MV-4-11 (cell line): ENCODE measurements at regions not wholly inside any gene's neighbourhood (a gene's known extent, or its start where the extent isn't known, plus 50 kb on each side); places are given as distances from the start of the nearest gene placed in this dataset.

Source experiments
- DNase-seq: peaks from one replicate; lab custom pipeline; 2025; lab: John Stamatoyannopoulos, UW

DNA sequence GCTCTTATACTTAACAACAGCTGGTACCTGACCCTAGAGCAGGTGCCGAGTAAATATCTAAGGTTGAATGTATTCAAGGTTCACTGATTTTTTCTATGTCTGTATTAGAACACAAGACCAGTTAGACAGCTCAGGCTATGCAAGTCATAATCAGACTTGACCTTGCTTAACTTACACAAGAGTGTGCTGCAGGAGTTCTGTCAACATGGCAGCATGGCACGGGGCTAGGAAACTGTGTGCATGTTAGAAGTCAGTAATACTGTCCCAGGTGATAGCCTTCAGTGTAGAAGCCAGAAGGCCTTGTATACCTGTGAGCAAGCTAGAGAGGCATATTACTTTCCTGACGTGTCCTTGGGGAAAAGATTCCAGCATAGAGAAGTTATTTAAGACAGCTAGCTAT, 253.1 kb downstream of the FAT3 start:
- no peak for DNase-seq

DNA sequence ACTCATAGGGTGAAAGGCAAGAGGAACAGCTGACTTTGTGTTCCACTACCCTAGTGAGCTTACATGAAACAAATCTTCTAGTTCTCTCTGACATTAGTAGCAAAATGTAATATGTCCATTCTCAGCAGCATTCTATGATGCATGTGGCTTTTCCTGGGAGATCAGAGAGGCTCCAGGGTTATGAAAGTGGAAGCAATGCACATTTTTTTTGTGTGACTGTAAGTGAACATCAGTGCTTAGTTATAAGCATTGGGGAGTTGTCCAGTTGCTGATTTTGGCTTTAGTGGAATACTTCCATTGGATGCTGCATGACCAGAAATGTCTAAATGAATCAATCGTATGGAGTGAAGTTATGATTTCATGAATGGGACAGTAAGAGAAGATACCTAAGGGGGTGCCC, 255.9 kb downstream of the FAT3 start:
- DNase-seq = no peak

DNA sequence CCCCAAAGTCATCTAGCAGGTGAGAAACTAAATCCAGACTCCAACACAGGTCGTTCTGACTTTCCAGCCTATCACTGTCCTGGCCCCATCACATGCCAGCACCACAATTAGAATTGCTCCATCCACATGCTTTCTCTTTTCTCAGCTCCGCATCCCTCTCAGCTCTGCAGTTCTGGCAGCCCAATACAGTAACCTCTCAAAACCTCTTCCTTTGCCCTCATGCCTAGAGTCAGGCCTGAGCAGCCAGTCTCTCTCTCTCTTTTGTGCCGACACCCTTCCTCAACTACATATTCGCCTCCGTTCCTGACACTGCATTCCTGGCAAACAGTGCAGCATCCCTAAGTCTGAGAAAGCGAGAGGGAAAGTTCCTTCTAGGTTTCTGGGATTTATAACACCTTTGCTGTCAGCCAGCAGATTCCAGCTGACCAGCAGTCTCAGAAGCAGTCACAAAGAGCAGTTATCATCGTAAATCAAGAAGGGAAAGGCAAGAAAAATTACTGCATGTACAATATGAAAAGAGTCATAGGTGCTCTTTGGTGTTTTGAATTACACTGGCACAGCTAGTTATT, 258.0 kb downstream of the FAT3 start:
- DNase-seq = no peak

DNA sequence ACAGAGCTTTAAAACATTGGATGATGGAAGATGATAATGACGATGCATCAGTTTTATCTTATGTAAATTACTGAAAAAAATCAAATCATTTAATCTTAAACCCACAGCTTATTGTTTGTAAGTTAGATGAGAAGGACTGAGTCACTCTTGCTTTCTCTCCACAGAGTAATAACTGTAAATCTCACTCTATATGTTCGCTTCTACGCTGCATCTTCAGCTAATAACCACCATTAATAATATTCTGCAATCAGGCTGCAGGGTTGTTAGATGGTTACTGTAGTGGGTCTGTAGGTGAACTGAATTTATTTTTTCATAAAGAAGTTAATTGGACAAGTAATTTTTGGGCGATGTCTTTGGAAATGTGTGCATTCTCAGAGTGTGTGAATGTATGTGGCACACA, 260.0 kb downstream of the FAT3 start:
- DNase-seq = no peak

DNA sequence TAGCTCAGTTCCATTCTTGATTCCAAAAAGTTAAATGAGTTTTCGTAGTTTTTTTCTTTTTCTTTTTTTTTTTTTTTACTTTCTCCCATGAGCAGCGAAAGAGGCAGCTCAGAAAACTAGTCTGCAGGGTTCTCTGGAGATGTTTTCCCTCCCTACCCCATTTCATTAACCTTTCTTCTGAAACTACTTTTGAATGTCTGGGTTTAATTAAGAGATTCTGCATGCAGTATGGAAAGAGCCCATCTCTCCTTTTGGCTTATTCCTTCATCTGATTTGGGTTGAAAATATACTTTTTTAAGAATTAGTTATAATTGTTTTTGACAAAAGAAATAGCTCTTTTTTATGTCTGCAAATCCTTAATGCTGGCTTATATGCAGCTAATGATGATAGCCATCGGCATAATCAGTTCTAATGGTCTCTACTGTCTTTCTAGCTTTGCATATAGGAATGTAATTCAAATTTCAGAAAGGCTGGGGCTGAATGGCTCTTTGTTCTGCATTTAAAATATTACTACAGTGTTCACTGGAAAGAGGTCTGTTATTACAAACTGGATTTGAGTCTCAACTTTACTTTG, 265.3 kb downstream of the FAT3 start:
- no peak for DNase-seq

DNA sequence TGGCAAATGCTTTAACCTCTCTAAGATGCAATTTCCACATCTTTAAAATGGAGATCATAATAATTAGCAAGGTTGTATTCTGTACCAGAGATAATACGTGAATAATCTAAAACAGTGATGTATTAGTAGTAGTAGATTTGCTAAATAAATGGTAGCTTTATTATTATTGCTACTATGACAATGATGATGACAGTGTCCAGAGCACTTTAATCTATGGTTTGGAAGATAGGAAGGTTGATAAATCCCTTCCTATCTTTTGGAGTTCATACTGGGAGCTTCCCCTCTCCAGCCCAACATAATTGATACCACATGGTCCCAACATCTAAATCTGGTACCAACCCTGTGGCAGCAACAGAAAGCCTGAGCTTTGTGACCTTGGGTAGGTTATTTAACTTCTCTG, 267.8 kb downstream of the FAT3 start:
- no peak for DNase-seq

DNA sequence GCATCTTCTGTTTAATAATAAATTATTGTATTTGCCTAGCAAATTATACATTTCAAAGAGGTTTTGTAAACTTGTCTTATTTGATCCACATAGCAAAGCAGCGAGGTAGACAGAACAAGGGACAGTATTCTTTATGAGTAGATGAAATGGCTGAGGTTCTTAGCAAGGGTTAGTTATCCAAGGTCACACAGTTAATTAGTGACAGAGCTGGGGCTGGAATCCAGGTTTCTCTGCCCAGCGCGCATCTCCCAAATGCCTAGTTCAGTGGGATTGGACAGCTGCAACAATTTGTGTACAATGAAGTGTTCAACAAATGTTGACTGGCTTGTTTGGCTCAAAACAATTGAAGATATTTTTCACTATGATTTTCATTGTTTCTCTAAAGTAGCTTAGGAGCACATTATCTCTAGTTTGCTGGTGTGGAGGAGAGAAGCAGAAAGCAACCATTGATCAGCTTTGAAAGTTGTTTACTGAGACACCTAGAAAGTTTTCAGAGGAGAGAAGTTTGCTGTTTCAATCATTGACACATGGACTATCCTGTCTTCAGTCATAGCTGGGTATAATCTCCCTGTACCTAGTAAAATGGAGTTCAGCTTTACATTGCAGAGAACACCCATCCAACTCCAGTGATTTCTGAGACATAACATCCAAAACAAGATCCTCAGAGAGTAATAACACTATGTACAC, 270.6 kb downstream of the FAT3 start:
- DNase-seq = no peak

DNA sequence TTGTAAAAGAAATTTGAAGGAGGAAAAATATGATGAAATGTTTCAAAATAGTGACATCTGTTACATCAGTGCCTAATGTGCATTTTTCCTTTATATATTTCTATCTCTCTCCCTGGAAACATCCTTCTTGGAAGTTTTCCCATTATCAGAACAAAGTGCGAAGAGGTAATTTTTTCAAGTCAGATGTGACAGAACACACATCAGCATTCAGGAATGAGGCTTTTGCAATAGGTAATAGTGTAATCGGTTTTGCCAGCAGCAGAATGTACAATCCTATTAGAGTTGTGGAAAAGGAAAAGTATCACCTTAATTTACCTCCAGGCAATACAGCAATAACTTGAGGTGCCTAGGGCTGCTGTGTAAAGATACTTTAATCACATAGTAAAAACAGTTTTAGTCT, 275.8 kb downstream of the FAT3 start:
- DNase-seq = no peak

DNA sequence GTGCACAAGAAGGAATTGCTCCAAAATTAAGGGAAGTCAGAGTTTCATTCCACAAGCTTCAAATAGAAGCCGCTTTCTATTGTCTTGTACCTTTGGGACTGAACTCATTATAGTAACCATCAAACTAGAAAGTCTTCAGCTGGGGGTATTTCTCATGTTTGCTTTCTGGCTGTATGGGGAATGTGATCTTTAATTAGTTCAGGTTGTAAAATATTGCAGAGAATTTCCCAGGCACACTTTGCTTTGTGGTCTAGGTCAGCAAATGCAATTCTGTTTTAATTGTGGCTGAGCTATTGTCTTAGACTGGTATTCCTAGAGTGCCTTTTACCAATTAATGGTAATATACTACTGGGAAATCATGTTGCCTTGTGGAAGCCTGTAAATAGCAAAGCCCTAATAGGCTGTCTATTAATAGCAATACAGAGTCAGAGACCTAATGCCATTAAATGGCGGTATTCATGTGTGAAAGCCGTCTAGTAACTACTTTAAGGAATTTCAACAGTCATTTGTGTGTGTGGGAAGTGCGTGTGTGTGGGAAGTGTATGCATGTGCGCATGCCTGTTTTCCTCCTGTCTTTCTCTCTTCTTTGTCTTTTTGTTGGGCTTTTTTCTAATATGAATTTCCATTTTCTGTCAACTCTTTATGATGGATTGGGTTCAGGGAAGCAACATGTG, 276.6 kb downstream of the FAT3 start:
- DNase-seq = no peak

DNA sequence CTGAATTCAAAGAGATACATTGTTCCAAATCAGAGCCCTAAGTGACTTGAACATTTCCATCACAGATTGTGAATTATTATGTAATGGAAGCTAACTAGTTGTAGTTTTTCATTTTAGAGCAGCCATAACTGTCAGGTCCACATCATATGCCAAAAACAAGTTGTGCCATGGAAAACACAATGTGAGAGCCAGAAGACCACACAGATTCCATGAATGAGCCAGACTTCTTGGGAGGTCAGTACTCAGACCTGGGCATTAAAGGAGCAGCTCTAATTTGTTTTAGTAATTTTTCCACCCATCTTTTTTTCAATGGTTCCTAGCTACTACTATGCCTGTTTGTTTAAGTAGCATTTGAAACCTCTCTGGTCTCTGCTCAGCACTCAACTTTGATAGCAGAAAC, 279.4 kb downstream of the FAT3 start:
- no peak for DNase-seq

DNA sequence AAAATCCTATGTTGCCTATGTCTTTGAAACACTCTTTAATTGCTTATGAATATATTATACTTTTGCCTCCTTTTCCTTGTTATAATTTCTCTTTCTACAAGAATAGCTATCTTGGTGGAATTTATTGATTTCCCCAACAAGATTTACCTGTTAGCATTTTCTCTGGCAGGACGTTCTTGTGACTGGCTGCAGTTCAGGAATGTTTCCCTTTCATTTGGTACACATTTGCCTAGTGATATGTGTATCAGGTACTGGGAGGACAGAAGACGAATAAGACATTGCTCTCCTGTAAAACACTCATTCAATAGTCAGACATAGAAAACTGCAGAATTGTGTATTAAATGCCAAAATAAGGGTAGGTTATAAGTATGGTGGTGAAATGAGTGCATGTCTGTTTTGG, 279.9 kb downstream of the FAT3 start:
- no peak for DNase-seq

DNA sequence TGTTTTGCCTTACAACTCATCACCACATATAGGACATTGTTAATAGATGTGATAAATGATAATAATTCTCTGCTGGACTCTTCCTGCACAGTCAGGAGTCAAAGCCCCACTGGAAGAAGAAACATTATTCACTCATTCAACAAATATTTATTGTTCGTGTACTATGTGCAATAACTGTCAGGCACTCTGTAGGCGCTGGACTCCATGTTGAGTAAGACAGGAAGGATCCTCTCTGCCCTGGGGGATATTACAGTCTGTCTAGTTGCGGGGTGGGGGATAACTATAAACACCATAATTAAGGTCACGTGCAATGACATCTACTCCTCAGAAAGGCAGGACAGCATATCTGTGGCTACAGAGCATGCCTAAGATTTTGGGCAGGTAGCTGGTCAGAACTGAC, 281.1 kb downstream of the FAT3 start:
- no peak for DNase-seq

DNA sequence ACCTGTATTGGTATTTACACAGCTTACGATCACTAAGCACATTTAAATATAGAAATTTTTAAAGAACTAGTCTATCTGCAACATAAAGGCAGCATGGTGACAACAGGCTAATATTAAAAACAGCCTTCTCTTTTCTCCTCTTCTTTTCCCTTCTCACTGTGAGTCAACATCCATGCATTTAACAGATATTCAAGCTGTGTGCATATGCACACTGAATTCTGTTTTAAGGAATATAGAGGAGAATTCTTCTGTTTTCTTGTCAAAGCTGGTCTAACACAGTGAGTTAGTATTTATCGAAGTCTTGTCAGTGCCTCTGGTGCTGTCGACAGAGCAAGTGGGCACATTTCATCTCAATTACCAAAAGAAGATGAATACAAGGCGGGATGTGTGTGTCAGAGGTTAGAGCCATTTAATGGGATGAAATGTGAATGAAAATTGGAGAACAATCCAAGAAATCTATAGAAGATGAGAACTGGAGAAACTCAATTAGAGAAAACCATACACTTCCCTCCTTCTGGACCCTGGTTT, 282.3 kb downstream of the FAT3 start:
- DNase-seq = no peak

DNA sequence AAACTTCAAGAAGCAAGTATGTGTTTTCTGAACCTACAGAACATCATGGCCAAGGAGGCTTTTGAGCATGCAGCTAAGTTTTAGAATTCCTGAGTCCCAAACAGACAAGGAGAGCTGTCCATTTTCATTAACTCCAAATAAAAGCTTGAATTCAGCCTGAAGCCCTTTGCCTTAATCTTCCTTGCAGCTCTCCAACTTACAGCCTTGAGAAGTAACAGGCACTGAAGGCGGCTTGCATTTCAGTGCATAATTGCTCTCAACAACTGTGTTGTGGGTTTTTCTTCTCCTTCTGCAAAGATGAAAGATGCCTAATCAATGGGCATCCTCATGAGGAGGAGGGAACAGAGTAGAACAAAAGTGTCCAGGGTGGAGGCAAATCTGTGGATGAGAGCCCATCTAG, 286.0 kb downstream of the FAT3 start:
- DNase-seq = no peak

DNA sequence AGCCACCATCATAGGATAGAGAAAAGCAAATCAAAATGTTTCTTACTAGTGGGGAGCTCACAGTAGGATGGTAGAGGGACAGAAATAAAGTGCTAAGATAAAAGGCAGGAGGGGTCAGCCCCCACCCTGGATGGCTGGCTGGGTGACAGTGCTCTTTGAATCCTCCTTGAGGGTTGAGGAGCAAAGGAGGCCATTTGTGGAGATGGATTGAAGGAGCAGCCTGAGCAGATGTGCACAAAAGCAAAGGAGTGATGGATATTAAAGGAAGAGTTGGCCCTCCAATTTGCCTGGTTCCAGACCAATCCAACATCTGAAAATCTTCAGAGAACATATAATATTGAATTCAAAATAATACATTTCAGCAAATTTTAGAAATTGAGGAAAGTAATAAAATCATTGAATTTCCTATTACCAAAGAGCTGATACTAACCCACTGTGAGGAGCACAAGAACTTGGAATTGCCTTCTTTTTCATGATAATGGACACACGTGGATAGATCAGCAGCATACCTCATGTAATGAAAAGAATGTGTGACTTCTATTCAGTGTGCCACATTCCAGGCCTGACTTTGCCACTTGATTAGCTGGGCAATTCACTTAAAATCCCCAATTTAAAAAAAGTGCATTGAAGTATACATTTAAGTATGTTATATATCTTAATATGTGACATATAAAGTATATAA, 287.0 kb downstream of the FAT3 start:
- no peak for DNase-seq

DNA sequence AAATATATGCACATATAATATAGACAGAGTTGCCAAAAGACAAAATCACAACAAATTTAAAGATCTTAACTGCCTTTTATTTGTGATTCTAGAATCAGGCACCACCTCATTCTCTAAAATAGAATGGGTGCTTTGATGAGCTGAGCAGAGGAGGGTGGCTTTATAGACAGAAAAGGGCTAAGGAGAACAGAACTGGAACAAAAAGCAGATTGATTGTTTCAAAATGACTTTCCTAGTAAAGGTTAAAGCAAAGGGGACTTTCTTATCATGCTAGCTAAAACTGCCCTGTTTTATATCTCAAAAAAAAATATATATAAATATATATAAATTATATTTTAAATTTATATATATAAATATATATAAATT, 287.6 kb downstream of the FAT3 start:
- no peak for DNase-seq

DNA sequence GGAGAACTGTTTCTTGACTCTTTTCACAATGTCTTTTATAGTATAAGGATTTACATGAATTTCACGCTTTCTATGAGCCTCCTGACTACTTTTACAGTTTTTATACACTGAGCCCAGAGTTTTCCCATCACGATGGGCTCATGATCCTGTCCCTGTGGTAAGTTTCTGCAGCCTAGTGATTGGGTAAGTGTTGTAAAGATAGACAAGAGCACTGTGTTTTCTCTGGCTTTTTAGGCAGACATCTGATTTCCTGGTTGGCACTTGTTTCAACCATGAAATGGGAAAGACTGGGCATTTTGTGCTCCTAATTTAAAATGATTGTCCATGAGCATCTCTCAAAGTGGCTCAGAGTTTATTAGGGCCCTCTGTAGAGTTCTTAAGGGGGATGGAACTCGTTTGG, 299.0 kb downstream of the FAT3 start:
- no peak for DNase-seq

DNA sequence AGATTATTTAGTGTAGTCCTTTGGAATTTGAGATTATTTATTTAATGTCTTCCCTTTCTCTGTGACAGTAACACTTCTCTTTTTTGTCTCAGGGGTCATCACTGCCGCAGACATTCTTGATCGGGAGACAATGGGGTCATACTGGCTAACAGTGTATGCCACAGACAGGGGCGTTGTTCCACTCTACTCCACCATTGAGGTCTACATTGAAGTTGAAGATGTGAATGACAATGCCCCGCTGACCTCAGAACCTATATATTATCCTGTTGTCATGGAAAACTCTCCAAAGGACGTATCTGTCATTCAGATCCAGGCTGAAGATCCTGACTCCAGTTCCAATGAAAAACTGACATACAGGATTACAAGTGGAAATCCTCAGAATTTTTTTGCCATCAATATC, 299.9 kb downstream of the FAT3 start:
- no peak for DNase-seq

DNA sequence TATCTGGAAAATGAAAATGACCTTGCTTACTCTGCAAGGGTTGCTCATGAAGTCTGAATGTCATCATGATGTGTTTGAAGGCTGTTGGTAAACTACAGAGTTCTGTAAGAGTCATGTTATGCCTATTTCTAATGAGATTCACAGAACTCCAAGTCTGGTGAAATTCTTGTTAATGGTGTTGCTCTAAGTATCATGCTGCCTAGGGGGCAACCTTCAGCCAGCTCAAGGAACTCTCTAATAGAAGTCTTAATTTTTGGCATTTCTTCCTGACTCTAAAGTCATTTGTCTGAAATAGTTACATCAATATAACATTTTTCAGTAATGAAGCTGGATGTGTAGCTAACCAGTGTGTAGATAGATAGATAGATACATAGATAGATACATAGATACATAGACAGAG, 302.8 kb downstream of the FAT3 start:
- DNase-seq = no peak

DNA sequence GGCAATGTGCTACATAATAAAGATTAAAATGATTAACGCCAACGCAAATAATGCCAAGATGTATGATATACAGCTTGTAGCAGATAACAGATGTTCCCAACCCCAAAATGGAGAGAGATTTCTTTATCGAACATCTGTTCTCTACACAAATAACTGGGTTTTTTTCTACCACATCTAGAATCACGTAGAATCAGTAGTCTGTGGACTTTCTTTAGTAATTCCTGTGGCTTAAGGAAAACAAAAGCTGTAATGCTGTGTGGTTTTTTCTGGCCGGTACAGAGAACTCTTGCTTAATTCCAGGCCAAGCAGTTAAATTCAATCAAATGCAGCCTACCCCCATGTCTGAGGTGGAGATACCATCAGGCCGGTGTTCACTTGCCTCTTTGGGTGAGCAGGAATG, 303.4 kb downstream of the FAT3 start:
- peak; percentile 59 for DNase-seq

DNA sequence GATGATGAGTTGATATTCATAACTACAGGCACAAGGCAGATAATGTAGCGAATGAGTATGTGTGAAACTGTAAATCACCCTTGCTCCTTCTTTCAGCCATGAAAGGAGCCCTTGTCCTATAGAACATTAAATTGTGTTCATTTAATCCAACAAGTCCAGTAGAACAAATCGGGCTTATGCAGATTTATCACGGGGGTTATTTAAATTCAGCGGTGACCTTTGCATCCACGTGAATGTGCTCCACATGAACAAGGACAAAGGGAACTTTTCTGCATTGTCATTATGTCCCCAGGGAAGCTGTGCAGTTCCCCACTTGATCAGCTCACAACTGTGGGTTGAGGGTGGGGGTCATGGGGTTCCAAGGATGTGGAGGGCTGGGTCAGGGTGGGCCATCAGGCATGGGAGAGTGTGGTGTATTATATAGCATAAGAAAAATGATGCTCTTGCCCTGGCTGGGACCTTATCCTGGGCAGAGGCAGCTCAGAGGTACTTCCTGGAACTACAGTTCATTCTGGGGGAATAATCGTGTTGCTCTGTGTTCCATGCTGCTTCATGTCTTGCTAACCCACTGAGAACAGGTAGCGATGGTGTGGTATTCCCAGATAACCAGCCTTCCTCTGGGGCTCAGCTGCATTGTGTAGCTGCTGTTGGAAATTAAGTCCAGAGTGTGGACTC, 306.6 kb downstream of the FAT3 start:
- no peak for DNase-seq

DNA sequence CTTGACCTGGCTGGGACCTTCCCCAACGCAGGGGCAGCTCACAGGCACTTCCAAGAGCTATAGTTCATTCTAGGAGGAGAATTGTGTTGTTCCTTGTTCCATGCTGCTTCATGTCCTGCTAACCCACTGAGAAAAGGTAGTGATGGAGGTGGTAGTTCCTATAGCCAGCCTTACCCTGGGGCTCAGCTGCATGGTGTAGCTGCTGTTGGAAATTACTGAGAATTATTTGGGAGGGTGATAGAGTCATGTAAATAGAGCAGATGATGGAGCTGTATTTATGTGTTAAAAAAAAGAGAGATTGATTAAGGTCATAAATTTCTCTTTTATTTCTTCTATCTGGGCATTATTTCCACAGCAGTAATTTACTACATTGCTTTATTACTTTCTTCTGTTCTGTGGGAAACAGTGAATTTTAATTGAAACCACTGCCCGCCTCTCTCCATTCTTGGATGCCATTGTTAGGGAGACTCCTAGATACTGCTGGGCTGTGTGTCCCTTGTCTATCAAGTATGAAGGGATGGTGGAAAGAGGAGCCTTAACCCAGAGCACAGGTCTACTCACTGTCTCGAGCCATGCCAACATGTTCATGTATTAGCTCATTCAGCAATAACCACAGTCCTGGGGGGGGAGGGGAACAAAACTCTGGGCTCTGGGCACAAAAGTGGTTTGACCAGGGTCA, 309.2 kb downstream of the FAT3 start:
- DNase-seq = no peak
